Fibroblast of villous mesenchyme (primary cell): ENCODE measurements at regions not wholly inside any gene's neighbourhood (a gene's known extent, or its start where the extent isn't known, plus 50 kb on each side); places are given as distances from the start of the nearest gene placed in this dataset.

Experiments used
- DNase-seq: peaks from one replicate; pipeline ENCODE4 v3.0.0-alpha.2; 2010; ENCODE audit warnings: low read depth
- H3K4me3 ChIP-seq: 2 replicates; pipeline ENCODE4 v1.5.1; 2011; ENCODE audit warnings: low read depth, mild to moderate bottlenecking, low read length
- TF ChIP-seq, protein P1 (sequence below): IDR thresholded peaks from 2 replicates; pipeline ENCODE4 v1.5.1; 2012; ENCODE audit warnings: low read depth, mild to moderate bottlenecking, low read length; ENCODE audit not compliant: insufficient read depth

DNA sequence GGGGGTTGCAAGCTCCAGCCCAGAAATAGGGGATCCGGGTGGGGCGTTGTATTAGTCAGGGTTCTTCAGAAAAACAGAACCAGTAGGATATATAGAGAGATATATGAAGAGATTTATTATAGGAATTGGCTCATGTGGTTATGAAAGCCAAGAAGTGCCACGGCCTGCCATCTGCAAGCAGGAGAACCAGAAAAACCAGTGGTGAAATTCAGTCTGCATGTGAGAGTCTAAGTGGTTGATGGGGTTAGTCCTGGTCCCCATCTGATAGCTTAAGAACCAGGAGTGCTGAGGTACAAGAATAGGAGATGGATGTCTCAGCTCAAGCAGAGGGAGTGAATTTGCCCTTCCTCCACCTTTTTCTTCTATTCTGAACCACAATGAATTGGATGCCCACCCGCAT lies 123.4 kb upstream of the APC start:
- no peak for DNase-seq
- TF ChIP-seq, protein P1, sequence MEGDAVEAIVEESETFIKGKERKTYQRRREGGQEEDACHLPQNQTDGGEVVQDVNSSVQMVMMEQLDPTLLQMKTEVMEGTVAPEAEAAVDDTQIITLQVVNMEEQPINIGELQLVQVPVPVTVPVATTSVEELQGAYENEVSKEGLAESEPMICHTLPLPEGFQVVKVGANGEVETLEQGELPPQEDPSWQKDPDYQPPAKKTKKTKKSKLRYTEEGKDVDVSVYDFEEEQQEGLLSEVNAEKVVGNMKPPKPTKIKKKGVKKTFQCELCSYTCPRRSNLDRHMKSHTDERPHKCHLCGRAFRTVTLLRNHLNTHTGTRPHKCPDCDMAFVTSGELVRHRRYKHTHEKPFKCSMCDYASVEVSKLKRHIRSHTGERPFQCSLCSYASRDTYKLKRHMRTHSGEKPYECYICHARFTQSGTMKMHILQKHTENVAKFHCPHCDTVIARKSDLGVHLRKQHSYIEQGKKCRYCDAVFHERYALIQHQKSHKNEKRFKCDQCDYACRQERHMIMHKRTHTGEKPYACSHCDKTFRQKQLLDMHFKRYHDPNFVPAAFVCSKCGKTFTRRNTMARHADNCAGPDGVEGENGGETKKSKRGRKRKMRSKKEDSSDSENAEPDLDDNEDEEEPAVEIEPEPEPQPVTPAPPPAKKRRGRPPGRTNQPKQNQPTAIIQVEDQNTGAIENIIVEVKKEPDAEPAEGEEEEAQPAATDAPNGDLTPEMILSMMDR, result no peak

DNA sequence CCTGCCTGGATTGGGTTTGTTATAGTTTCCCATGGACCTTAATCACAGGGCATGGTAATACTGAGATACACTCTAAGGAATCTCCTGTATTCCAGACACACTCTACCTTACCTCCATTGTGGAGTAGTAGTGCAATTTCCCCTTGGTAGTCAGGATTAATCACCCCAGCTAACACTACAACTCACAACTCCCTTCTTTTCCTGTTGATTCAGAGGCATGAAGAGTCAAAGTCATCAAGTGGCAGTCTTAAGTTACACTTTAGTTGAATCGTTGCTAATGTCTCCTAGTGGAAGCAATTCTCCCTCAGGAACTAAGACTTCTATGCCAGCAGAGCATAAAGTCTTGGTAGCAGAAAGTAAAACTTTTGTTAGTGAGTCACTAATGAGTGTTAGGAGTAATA lies 122.7 kb upstream of the APC start:
- DNase-seq, result no peak
- no peak overlapping the region for H3K4me3 ChIP-seq
- TF ChIP-seq, protein P1, result no peak

More for the DNA sequence above, 123.4 kb upstream of the APC start:
- H3K4me3 ChIP-seq, result no peak overlapping the region

GRCh38 chr5:112616812-112617547 lies 120.7 kb upstream of the APC start:
- TF ChIP-seq, protein P1, result no peak
- DNase-seq, result no peak
- H3K4me3 ChIP-seq, result no peak overlapping the region

GRCh38 chr5:112625246-112625645 lies 112.4 kb upstream of the APC start:
- DNase-seq, result no peak
- TF ChIP-seq, protein P1, result no peak
- H3K4me3 ChIP-seq, result no peak overlapping the region

- DNase-seq, result no peak
- TF ChIP-seq, protein P1, result no peak
- H3K4me3 ChIP-seq, result no peak overlapping the region
These were observed 111.8 kb upstream of the APC start for GRCh38 chr5:112625689-112626438.

GRCh38 chr5:112626715-112627114 lies 111.0 kb upstream of the APC start:
- H3K4me3 ChIP-seq, result no peak overlapping the region
- TF ChIP-seq, protein P1, result no peak
- DNase-seq, result no peak
